ENCODE measurements at regions not wholly inside any gene's neighbourhood (a gene's known extent, or its start where the extent isn't known, plus 50 kb on each side); places are given as distances from the start of the nearest gene placed in this dataset.
"Not testable (repeated sequence)": the region's sequence is repeated elsewhere in the genome, so short reads cannot be mapped to it uniquely, and the experiment has no call there.

DNA sequence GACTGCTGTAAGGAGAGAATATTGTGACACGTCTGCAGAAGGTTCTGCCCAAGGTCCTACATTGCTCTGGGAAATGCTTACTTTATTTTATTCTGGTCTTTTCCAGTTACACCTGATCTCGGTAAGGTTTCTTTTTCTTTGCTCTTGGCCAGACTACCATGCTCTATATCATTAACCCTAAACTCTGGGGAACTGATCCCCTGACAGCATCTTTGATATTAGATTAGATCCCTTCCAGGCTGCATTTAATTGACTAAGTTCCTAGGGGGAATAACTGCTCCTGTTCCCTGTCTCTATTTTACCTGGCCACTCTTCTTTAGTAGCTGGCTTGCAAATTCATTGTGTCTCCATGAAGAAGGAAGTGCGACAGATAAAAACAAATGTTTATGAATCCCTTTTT lies 243.5 kb downstream of the MAT2B start:
- H2AFZ ChIP-seq (ENCODE audit: low read depth, low read length, severe bottlenecking) = no peak overlapping the region
- H3K9me3 ChIP-seq (ENCODE audit: insufficient read depth, low read length) = no peaks in the 10 kb centered on the region
- no peak overlapping the region for H3K9ac ChIP-seq (ENCODE audit: low read length)
- H4K20me1 ChIP-seq (ENCODE audit: low read depth, low read length) = no peaks in the 10 kb centered on the region
- no peak overlapping the region for H3K27ac ChIP-seq (ENCODE audit: low read depth, low read length)
- H3K9me2 ChIP-seq (replicated peaks; ENCODE audit: insufficient read depth, low read length) = no peaks in the 10 kb centered on the region
- no peak overlapping the region for H3K4me2 ChIP-seq (ENCODE audit: low read depth, low read length, poor library complexity, severe bottlenecking)
- H3K27me3 ChIP-seq (ENCODE audit: low read length) = no peaks in the 10 kb centered on the region
- no peaks in the 10 kb centered on the region for H3K79me2 ChIP-seq (ENCODE audit: insufficient read depth, low read length)
- no peaks in the 10 kb centered on the region for H3K36me3 ChIP-seq (ENCODE audit: low read length)
- TF ChIP-seq, protein P1, sequence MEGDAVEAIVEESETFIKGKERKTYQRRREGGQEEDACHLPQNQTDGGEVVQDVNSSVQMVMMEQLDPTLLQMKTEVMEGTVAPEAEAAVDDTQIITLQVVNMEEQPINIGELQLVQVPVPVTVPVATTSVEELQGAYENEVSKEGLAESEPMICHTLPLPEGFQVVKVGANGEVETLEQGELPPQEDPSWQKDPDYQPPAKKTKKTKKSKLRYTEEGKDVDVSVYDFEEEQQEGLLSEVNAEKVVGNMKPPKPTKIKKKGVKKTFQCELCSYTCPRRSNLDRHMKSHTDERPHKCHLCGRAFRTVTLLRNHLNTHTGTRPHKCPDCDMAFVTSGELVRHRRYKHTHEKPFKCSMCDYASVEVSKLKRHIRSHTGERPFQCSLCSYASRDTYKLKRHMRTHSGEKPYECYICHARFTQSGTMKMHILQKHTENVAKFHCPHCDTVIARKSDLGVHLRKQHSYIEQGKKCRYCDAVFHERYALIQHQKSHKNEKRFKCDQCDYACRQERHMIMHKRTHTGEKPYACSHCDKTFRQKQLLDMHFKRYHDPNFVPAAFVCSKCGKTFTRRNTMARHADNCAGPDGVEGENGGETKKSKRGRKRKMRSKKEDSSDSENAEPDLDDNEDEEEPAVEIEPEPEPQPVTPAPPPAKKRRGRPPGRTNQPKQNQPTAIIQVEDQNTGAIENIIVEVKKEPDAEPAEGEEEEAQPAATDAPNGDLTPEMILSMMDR (IDR thresholded peaks at IDR 0.05; ENCODE audit: insufficient read depth, low read length, poor library complexity, severe bottlenecking) = no peak
- no peak for TF ChIP-seq EZH2phosphoT487 (conservative IDR thresholded peaks at IDR 0.05; ENCODE audit: low read length)
- no peak overlapping the region for H3K4me3 ChIP-seq (ENCODE audit: insufficient read depth, low read length, poor library complexity, severe bottlenecking)
- H3F3A ChIP-seq (ENCODE audit: insufficient read depth) = no peaks in the 10 kb centered on the region

DNA sequence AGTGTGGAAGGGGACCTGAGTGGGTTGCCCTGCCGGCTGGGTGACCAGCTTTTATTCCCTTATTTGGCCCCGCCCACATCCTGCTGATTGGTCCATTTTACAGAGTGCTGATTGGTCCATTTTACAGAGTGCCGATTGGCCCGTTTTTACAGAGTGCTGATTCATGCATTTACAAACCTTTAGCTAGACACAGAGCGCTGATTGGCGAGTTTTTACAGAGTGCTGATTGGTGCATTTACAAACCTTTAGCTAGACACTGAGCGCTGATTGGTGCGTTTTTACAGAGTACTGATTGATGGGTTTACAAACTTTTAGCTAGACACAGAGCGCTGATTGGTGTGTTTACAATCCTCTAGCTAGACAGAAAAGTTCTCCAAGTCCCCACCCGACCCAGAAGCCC lies 245.0 kb downstream of the MAT2B start:
- not testable (repeated sequence) for H4K20me1 ChIP-seq (ENCODE audit: low read depth, low read length); H3K79me2 ChIP-seq (ENCODE audit: insufficient read depth, low read length); H3K27ac ChIP-seq (ENCODE audit: low read depth, low read length); H3K9me2 ChIP-seq (replicated peaks; ENCODE audit: insufficient read depth, low read length); H2AFZ ChIP-seq (ENCODE audit: low read depth, low read length, severe bottlenecking); H3K36me3 ChIP-seq (ENCODE audit: low read length); H3K4me3 ChIP-seq (ENCODE audit: insufficient read depth, low read length, poor library complexity, severe bottlenecking); H3K9me3 ChIP-seq (ENCODE audit: insufficient read depth, low read length); H3K27me3 ChIP-seq (ENCODE audit: low read length); H3K4me2 ChIP-seq (ENCODE audit: low read depth, low read length, poor library complexity, severe bottlenecking); H3K9ac ChIP-seq (ENCODE audit: low read length); H3F3A ChIP-seq (ENCODE audit: insufficient read depth)

DNA sequence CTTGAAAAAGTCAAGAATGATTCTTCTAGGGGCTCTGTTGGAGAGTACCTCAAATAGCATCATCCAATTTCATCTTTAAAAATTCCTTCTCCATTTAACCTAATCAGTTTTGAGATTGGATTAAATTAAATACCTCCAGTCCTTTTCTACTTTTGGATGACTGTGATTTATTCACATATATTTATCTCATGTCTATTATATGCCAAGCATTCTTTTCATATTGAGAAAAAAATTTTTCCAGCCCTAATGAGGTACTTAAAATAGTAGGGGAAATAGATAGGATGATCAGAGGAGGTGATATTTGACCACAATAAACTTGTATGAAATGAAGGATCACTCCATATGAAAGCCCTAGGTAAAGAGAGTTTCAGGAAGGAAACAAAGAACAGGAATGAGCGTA lies 250.1 kb downstream of the MAT2B start:
- H3K79me2 ChIP-seq (ENCODE audit: insufficient read depth, low read length) = no peaks in the 10 kb centered on the region
- no peak for TF ChIP-seq EZH2phosphoT487 (conservative IDR thresholded peaks at IDR 0.05; ENCODE audit: low read length)
- TF ChIP-seq, protein P1 (IDR thresholded peaks at IDR 0.05; ENCODE audit: insufficient read depth, low read length, poor library complexity, severe bottlenecking) = no peak

DNA sequence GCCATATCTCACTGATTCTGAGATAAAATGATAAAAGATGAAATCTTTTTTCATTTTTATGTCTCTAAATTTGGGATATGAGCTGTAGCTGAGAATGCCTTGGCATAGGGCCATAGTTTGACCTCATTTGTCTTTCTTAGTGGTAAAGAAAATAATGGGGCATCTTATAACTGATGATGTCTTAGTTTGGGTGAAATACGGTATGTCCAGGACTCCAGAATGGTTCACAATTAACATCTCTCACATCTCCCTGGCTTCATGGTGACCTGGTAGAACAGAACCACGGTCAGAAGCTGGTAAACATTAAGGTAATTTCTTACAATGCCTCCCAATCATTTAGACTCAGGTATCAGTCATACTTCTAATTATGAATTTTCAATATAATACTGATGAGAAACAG lies 250.8 kb downstream of the MAT2B start:
- H3K27me3 ChIP-seq (ENCODE audit: low read length) = no peaks in the 10 kb centered on the region
- H3K4me2 ChIP-seq (ENCODE audit: low read depth, low read length, poor library complexity, severe bottlenecking) = no peak overlapping the region
- no peak overlapping the region for H3K9ac ChIP-seq (ENCODE audit: low read length)
- H4K20me1 ChIP-seq (ENCODE audit: low read depth, low read length) = no peaks in the 10 kb centered on the region
- H2AFZ ChIP-seq (ENCODE audit: low read depth, low read length, severe bottlenecking) = no peak overlapping the region
- TF ChIP-seq, protein P1 (IDR thresholded peaks at IDR 0.05; ENCODE audit: insufficient read depth, low read length, poor library complexity, severe bottlenecking) = no peak
- no peak for TF ChIP-seq EZH2phosphoT487 (conservative IDR thresholded peaks at IDR 0.05; ENCODE audit: low read length)
- no peak overlapping the region for H3K4me3 ChIP-seq (ENCODE audit: insufficient read depth, low read length, poor library complexity, severe bottlenecking)
- no peaks in the 10 kb centered on the region for H3K9me3 ChIP-seq (ENCODE audit: insufficient read depth, low read length)
- no peak overlapping the region for H3K27ac ChIP-seq (ENCODE audit: low read depth, low read length)
- H3K36me3 ChIP-seq (ENCODE audit: low read length) = no peaks in the 10 kb centered on the region
- H3K9me2 ChIP-seq (replicated peaks; ENCODE audit: insufficient read depth, low read length) = no peaks in the 10 kb centered on the region
- H3F3A ChIP-seq (ENCODE audit: insufficient read depth) = no peaks in the 10 kb centered on the region
- no peaks in the 10 kb centered on the region for H3K79me2 ChIP-seq (ENCODE audit: insufficient read depth, low read length)

More for the DNA sequence above, 250.1 kb downstream of the MAT2B start:
- H3K9me3 ChIP-seq (ENCODE audit: insufficient read depth, low read length) = no peaks in the 10 kb centered on the region
- H4K20me1 ChIP-seq (ENCODE audit: low read depth, low read length) = no peaks in the 10 kb centered on the region
- no peaks in the 10 kb centered on the region for H3K36me3 ChIP-seq (ENCODE audit: low read length)
- no peak overlapping the region for H3K4me3 ChIP-seq (ENCODE audit: insufficient read depth, low read length, poor library complexity, severe bottlenecking)
- no peak overlapping the region for H3K4me2 ChIP-seq (ENCODE audit: low read depth, low read length, poor library complexity, severe bottlenecking)
- H3K27me3 ChIP-seq (ENCODE audit: low read length) = no peaks in the 10 kb centered on the region
- no peak overlapping the region for H3K9ac ChIP-seq (ENCODE audit: low read length)
- no peaks in the 10 kb centered on the region for H3K9me2 ChIP-seq (replicated peaks; ENCODE audit: insufficient read depth, low read length)
- H3F3A ChIP-seq (ENCODE audit: insufficient read depth) = no peaks in the 10 kb centered on the region
- no peak overlapping the region for H2AFZ ChIP-seq (ENCODE audit: low read depth, low read length, severe bottlenecking)
- no peak overlapping the region for H3K27ac ChIP-seq (ENCODE audit: low read depth, low read length)

Measured in SU-DHL-6 (cell line).